ENCODE measurements at regions not wholly inside any gene's neighbourhood (a gene's known extent, or its start where the extent isn't known, plus 50 kb on each side); places are given as distances from the start of the nearest gene placed in this dataset.
"Not testable (repeated sequence)": the region's sequence is repeated elsewhere in the genome, so short reads cannot be mapped to it uniquely, and the experiment has no call there.

DNA sequence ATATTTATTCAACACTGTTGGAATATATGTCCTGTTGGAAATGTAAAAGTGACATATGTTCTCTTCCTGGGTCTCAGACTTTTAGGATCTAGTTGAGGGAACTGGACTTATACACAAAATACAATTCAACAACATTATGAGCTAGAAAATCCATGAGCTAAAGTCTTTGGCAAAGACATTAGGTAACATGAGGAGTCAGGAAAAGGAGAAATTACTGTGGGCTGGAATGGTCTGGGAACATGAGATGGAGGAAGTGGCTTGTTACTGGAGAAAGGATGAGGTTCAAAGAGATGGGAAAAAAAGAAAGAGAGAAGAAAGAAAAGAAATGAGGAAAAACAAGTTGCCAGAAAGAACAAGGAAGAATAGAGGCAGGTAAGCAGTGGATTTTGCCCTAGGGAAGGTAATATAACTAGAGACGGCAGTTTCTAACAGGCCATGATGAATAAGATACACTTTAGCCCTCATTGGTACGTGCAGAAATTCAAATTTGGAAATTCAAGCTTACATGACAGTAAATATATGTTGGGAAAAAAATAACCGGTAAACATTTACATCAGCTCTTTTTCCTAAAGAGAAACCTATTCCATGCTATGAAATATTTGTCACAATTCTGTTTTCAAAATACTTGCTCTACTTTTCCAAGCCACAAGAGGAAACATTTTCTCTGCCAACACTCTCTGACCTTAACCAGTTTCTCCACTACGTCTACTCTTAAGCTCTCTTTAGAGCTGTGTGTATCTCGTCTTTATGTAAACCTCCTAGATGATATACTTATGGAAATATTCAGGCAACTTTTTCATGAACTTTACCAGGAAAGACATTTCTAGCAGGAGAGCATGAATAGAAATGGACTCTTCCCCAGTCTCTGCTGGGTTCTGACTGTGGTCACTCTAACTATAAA is 268.8 kb upstream of the BTG1 start:
- H3K27me3 ChIP-seq (ENCODE audit: control insufficient read depth, insufficient read depth, low read length): no peaks in the 10 kb centered on the region
- no peaks in the 10 kb centered on the region for H3K36me3 ChIP-seq (ENCODE audit: insufficient read depth, low read length)
- H3K4me3 ChIP-seq (ENCODE audit: low read length): no peak overlapping the region
- no peaks in the 10 kb centered on the region for H3K4me1 ChIP-seq (ENCODE audit: control insufficient read depth, insufficient read depth, low read length)
- no peaks in the 10 kb centered on the region for H3K9me3 ChIP-seq (replicated peaks; ENCODE audit: low read length)
- H3K4me2 ChIP-seq (ENCODE audit: low read length): no peak overlapping the region
- no peak overlapping the region for H3K9ac ChIP-seq (ENCODE audit: low read depth, low read length)

- Histone ChIP-seq H3K9me3 (replicated peaks; ENCODE audit: low read length) (no peaks in the 10 kb centered on the region), H3K36me3 (ENCODE audit: insufficient read depth, low read length) (no peaks in the 10 kb centered on the region), H3K4me3 (ENCODE audit: low read length) (no peak overlapping the region), H3K27me3 (ENCODE audit: control insufficient read depth, insufficient read depth, low read length) (no peaks in the 10 kb centered on the region), H3K9ac (ENCODE audit: low read depth, low read length) (no peak overlapping the region), H3K4me1 (ENCODE audit: control insufficient read depth, insufficient read depth, low read length) (no peaks in the 10 kb centered on the region), H3K4me2 (ENCODE audit: low read length) (no peak overlapping the region)
Observed at GRCh38 chr12:92413286-92413685, 267.6 kb upstream of the BTG1 start.

GRCh38 chr12:92412856-92413255 is 267.2 kb upstream of the BTG1 start:
- Histone ChIP-seq H3K9ac (ENCODE audit: low read depth, low read length) (no peak overlapping the region), H3K4me2 (ENCODE audit: low read length) (no peak overlapping the region), H3K36me3 (ENCODE audit: insufficient read depth, low read length) (no peaks in the 10 kb centered on the region), H3K9me3 (replicated peaks; ENCODE audit: low read length) (no peaks in the 10 kb centered on the region), H3K27me3 (ENCODE audit: control insufficient read depth, insufficient read depth, low read length) (no peaks in the 10 kb centered on the region), H3K4me3 (ENCODE audit: low read length) (no peak overlapping the region), H3K4me1 (ENCODE audit: control insufficient read depth, insufficient read depth, low read length) (no peaks in the 10 kb centered on the region)

- no peak overlapping the region for H3K4me2 ChIP-seq (ENCODE audit: low read length)
- no peaks in the 10 kb centered on the region for H3K9me3 ChIP-seq (replicated peaks; ENCODE audit: low read length)
- no peaks in the 10 kb centered on the region for H3K4me1 ChIP-seq (ENCODE audit: control insufficient read depth, insufficient read depth, low read length)
Observed at GRCh38 chr12:92411687-92412086, 266.0 kb upstream of the BTG1 start.

DNA sequence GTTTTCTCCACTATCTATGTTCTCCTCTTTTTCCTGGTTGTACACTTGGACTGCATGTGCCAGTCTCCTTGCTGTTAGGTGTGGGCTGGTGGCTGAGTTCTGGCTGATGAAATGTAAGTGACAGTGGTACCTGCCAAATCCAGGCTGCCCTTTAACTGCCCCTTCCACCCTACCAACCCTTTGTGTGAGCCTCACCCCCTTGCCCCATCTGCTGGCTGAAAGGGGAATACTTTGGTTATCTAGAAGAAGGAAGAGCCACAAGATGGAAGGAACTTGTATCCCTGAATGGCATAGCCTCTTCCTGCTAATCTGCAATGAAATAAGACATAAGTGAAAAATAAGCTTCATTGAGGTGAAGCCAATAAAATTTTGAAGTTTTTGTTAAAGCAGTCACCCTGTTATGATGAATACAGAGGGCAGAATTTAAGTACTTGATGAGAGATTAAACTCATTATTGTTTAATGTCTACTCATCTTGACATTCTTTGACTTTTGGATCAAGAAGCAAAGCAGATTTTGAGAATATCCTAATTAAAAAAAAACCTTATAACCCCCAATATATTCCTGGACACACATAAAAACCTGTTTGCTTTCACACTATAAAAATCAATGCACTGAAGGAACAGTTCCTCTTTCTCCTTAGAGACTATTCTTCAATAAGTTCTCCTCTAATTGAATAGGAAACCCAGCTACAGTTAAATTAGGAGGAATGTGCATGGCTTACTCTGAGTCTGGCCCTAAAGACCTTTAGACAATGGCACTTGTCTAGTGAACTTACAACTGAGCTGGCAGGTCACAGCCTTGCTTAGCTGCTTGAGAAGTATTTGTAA is 262.6 kb upstream of the BTG1 start:
- Histone ChIP-seq H3K9ac (ENCODE audit: low read depth, low read length) (no peak overlapping the region), H3K4me2 (ENCODE audit: low read length) (no peak overlapping the region), H3K4me3 (ENCODE audit: low read length) (no peak overlapping the region), H3K36me3 (ENCODE audit: insufficient read depth, low read length) (no peaks in the 10 kb centered on the region), H3K9me3 (replicated peaks; ENCODE audit: low read length) (no peaks in the 10 kb centered on the region), H3K27me3 (ENCODE audit: control insufficient read depth, insufficient read depth, low read length) (no peaks in the 10 kb centered on the region), H3K4me1 (ENCODE audit: control insufficient read depth, insufficient read depth, low read length) (no peaks in the 10 kb centered on the region)

More at GRCh38 chr12:92411687-92412086, 266.0 kb upstream of the BTG1 start:
- Histone ChIP-seq H3K27me3 (ENCODE audit: control insufficient read depth, insufficient read depth, low read length) (no peaks in the 10 kb centered on the region), H3K36me3 (ENCODE audit: insufficient read depth, low read length) (no peaks in the 10 kb centered on the region), H3K9ac (ENCODE audit: low read depth, low read length) (no peak overlapping the region), H3K4me3 (ENCODE audit: low read length) (no peak overlapping the region)

DNA sequence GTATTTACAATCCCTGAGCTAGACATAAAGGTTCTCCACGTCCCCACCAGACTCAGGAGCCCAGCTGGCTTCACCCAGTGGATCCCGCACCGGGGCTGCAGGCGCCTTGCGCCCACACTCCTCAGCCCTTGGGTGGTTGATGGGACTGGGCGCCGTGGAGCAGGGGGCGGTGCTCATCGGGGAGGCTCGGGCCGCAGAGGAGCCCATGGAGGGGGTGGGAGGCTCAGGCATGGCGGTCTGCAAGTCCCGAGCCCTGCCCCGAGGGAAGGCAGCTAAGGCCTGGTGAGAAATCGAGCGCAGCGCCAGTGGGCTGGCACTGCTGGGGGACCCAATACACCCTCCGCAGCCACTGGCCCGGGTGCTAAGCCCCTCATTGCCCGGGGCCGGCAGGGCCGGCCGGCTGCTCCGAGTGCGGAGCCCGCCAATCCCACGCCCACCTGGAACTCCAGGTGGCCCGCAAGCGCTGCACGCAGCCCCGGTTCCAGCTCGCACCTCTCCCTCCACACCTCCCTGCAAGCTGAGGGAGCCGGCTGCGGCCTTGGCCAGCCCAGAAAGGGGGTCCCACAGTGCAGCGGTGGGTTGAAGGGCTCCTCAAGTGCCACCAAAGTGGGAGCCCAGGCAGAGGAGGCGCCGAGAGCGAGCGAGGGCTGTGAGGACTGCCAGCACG is 260.9 kb upstream of the BTG1 start:
- H3K4me1 ChIP-seq (ENCODE audit: control insufficient read depth, insufficient read depth, low read length); H3K4me2 ChIP-seq (ENCODE audit: low read length); H3K9ac ChIP-seq (ENCODE audit: low read depth, low read length); H3K27me3 ChIP-seq (ENCODE audit: control insufficient read depth, insufficient read depth, low read length); H3K9me3 ChIP-seq (replicated peaks; ENCODE audit: low read length); H3K4me3 ChIP-seq (ENCODE audit: low read length); H3K36me3 ChIP-seq (ENCODE audit: insufficient read depth, low read length): not testable (repeated sequence)

- not testable (repeated sequence) for H3K4me2 ChIP-seq (ENCODE audit: low read length); H3K9ac ChIP-seq (ENCODE audit: low read depth, low read length); H3K4me1 ChIP-seq (ENCODE audit: control insufficient read depth, insufficient read depth, low read length); H3K9me3 ChIP-seq (replicated peaks; ENCODE audit: low read length); H3K4me3 ChIP-seq (ENCODE audit: low read length); H3K36me3 ChIP-seq (ENCODE audit: insufficient read depth, low read length); H3K27me3 ChIP-seq (ENCODE audit: control insufficient read depth, insufficient read depth, low read length)
Observed at GRCh38 chr12:92405801-92406251, 260.2 kb upstream of the BTG1 start.

GRCh38 chr12:92404921-92405320 is 259.3 kb upstream of the BTG1 start:
- no peak overlapping the region for H3K9ac ChIP-seq (ENCODE audit: low read depth, low read length)
- no peaks in the 10 kb centered on the region for H3K9me3 ChIP-seq (replicated peaks; ENCODE audit: low read length)
- no peak overlapping the region for H3K4me2 ChIP-seq (ENCODE audit: low read length)
- H3K27me3 ChIP-seq (ENCODE audit: control insufficient read depth, insufficient read depth, low read length): no peaks in the 10 kb centered on the region
- H3K36me3 ChIP-seq (ENCODE audit: insufficient read depth, low read length): no peaks in the 10 kb centered on the region
- H3K4me3 ChIP-seq (ENCODE audit: low read length): no peak overlapping the region
- no peaks in the 10 kb centered on the region for H3K4me1 ChIP-seq (ENCODE audit: control insufficient read depth, insufficient read depth, low read length)

DNA sequence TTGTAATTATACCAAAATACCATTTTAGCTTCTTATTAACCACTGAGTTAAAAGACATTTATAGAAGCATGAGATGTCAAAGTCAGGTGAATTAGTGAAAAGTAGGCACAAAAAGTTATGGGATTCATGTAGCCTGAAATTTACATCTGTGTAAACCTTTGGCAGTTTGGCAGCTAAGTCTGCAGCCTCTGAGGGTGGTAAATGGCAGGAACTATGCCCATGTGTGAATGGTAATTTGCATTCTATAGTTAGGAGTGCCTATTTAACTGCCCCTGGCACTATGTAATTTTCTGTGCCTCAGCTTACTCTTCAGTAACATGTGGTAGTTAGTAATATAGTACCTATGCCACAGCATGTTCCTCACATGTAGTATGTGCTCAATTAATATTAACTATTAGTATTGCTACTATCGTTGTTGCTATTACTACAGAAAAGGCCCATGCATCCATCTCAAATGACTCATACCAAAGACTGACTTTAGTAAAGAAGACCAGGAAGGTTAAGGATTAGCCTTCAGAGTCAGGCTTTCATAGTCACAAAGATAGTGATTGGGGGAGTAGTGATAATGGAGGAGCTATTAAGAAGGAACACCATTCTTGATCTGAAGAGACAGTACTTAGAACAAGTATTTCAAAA is 258.7 kb upstream of the BTG1 start:
- no peaks in the 10 kb centered on the region for H3K36me3 ChIP-seq (ENCODE audit: insufficient read depth, low read length)
- H3K9me3 ChIP-seq (replicated peaks; ENCODE audit: low read length): no peaks in the 10 kb centered on the region
- H3K4me3 ChIP-seq (ENCODE audit: low read length): no peak overlapping the region
- no peak overlapping the region for H3K9ac ChIP-seq (ENCODE audit: low read depth, low read length)
- no peaks in the 10 kb centered on the region for H3K4me1 ChIP-seq (ENCODE audit: control insufficient read depth, insufficient read depth, low read length)
- H3K4me2 ChIP-seq (ENCODE audit: low read length): no peak overlapping the region
- no peaks in the 10 kb centered on the region for H3K27me3 ChIP-seq (ENCODE audit: control insufficient read depth, insufficient read depth, low read length)

DNA sequence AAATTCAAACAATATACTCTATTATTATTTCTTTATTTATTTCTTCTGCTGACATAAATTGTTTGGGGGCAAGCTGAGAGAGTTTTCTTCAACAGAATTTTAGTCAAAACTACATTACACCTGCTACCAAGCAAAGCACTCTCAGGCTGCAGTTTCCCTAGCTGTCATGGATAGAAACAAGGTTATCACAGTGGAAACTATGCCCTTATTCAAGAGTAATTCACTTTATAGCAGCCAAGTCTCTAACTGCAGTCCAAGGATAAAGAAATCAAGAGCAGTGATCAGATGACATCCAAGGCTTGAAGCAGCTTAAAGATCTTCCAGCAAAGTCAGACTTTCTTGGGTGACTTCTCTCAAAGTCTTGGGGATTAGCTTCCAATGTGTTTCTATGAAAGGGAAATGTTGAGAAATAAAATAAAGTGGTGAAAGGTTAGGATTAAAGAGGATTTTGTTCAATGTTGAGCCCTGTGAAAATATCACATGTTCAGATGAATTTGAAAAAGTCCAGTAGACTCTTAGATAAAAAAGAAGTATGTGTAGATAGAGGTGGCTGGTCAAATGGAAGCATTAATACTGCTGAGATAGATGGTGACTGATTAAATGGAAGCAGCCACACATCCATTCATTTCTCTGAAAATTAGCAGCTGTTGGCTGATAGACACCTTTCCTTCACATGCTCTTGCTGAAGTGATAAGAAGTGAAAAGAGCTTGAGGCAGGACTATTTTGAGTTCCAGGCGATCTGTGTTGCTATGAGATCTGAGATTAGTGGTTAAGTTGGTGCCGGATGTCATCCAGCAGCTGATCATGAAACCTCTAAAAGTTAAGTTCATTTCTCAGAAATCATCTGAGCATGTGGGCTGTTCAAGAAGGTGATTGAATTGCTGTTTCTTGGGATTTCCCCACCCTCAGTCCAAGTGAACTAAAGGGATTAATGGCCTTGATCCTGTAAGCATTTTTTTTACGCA is 257.8 kb upstream of the BTG1 start:
- no peaks in the 10 kb centered on the region for H3K36me3 ChIP-seq (ENCODE audit: insufficient read depth, low read length)
- no peaks in the 10 kb centered on the region for H3K9me3 ChIP-seq (replicated peaks; ENCODE audit: low read length)
- no peaks in the 10 kb centered on the region for H3K27me3 ChIP-seq (ENCODE audit: control insufficient read depth, insufficient read depth, low read length)
- H3K4me3 ChIP-seq (ENCODE audit: low read length): no peak overlapping the region
- H3K4me2 ChIP-seq (ENCODE audit: low read length): no peak overlapping the region
- H3K4me1 ChIP-seq (ENCODE audit: control insufficient read depth, insufficient read depth, low read length): no peaks in the 10 kb centered on the region
- no peak overlapping the region for H3K9ac ChIP-seq (ENCODE audit: low read depth, low read length)

Measured in skeletal muscle satellite cell (primary cell).